WI38 (cell line): ENCODE measurements at regions not wholly inside any gene's neighbourhood (a gene's known extent, or its start where the extent isn't known, plus 50 kb on each side); places are given as distances from the start of the nearest gene placed in this dataset.
"Not testable (repeated sequence)": the region's sequence is repeated elsewhere in the genome, so short reads cannot be mapped to it uniquely, and the experiment has no call there.

ENCODE experiments used
- H3K4me3 ChIP-seq: 2 replicates; pipeline ENCODE4 v1.5.1; 2011; ENCODE audit warnings: low read depth, mild to moderate bottlenecking, control low read depth, low read length
- TF ChIP-seq, protein P1 (sequence below): IDR thresholded peaks from 2 replicates; pipeline ENCODE4 v1.5.1; 2012; ENCODE audit warnings: low read depth, mild to moderate bottlenecking, control low read depth, low read length

DNA sequence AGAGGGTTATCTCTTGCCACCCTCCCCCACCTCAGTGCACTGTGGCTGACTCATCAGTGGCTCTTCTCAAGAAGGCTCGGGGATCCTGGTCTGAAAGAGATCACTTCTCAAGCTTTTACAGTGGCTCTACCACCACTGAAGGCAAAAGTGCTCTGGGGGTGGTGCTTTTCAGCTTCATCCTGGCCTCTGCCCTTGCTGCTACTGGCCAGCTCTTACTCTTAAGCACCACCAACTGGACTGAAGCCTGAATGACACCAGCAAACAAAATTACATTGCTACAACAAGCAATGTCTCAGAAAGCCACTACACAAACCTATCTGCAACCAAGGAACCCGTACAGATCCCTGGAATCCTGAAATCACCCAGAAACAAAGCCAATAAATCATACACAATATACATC is 402.1 kb downstream of the EPHA7 start:
- TF ChIP-seq, protein P1, sequence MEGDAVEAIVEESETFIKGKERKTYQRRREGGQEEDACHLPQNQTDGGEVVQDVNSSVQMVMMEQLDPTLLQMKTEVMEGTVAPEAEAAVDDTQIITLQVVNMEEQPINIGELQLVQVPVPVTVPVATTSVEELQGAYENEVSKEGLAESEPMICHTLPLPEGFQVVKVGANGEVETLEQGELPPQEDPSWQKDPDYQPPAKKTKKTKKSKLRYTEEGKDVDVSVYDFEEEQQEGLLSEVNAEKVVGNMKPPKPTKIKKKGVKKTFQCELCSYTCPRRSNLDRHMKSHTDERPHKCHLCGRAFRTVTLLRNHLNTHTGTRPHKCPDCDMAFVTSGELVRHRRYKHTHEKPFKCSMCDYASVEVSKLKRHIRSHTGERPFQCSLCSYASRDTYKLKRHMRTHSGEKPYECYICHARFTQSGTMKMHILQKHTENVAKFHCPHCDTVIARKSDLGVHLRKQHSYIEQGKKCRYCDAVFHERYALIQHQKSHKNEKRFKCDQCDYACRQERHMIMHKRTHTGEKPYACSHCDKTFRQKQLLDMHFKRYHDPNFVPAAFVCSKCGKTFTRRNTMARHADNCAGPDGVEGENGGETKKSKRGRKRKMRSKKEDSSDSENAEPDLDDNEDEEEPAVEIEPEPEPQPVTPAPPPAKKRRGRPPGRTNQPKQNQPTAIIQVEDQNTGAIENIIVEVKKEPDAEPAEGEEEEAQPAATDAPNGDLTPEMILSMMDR: no peak
- H3K4me3 ChIP-seq: no peak overlapping the region

DNA sequence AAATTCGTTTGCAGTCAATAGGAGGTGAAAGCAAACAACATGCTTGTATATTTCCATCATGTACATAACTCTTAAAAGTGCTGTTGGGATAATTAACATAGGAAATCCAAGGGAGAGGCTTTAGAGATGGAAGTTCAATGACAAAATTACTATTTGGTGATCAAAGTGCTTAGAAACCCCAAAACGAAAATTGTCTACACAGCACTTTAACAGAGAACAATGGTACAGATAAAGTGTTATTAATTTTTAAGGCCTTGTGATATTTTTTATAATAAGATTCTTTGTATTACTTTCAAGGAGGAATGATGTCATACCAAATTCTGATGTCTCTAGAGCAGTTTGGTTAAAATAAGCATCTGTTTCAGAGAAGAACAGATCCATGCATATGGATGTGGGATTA is 406.3 kb downstream of the EPHA7 start:
- no peak overlapping the region for H3K4me3 ChIP-seq
- TF ChIP-seq, protein P1: no peak

DNA sequence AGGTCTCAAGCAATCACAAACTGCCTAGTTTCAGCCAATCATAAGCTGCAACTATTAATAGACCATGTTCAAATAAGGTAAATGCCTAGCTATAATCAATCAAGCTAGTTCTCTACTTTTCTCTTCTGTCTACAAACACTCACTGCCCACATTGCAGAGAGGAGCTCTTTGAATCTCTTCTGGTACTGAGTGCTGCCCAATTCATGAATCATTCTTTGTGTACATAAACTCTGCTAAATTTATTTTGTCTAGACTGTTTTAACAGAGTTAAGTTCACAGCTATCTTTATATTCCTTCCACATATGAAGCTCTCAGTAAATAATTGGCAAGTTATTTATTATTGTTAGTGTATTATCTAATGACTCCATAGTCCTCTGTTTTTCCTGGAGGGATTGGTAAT is 411.0 kb downstream of the EPHA7 start:
- H3K4me3 ChIP-seq: no peak overlapping the region
- TF ChIP-seq, protein P1: no peak

DNA sequence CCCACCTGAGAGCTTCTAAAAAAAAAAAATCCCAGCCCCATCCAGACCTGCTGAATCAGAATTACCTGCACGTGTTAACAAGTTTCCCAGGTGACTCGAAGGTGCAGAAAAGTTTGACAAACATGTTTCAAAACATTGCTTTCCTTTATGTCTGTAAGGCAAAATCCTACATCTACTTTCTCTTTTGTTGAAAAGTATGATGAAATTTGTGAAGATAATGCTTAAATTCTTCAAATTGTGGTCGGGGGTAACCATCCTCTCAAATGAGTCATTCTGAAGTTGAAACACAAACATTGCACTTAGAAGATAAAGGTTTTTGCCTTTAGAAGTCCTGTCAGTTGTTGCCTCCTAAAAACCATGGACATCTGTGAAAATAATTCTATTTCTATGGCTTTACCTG is 429.7 kb downstream of the EPHA7 start:
- H3K4me3 ChIP-seq: no peak overlapping the region
- TF ChIP-seq, protein P1: no peak

DNA sequence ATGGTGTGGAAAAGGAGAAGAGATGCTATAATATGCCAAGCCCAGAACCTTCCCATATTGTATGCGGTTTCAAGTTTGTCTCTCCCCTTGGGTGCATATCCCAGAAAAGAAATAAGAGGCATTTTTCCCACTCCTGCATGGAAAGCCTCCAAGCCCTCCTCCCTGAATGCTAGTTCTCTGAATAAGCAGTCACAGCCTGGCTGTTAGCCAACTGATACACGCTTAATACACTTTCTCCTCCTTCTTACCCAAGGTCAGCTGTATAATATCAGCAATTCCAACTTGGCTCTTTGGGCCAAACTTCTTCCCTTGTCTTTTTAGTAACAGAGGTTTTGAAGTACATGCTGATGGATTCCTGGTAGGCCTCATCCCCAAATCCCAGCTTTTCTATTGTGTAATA is 440.1 kb downstream of the EPHA7 start:
- H3K4me3 ChIP-seq: no peak overlapping the region
- TF ChIP-seq, protein P1: no peak

DNA sequence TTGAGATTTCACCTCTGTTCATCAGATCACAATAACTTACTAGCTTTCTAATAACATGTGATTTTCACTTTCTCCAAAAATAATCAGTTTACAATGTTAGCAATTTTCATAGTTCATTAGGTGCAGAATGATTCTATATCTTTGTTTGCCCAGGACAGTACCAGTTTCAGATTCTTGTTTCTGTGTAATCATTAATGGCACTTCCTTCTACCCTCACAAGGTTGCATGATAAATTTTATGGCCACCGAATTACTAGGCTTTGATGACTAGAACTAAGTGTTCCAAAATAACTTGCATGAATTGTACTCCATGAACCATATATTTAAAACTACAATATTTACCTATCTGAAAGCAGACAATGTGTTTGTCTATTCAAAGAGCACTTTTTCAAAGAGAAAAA is 442.3 kb downstream of the EPHA7 start:
- no peak overlapping the region for H3K4me3 ChIP-seq
- TF ChIP-seq, protein P1: no peak

DNA sequence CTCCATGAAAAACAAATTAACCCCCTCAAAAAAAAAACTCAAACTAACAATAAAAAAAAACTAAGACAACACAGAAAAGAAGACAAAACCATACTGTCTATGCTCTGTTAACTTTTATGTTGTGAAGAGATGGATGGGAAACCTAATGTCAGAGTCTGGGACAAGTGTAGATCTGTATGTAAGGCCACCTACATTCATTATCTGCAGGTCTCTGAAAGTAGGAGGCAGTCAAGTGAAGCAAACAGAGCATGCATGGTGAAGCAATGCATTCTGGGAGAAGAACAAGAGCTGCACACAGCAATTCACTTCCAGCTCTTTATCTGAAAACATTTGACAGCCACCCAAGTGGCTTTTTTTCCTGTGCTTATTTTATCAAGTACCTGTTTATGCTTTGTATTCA is 452.0 kb downstream of the EPHA7 start:
- H3K4me3 ChIP-seq: no peak overlapping the region
- TF ChIP-seq, protein P1: no peak

DNA sequence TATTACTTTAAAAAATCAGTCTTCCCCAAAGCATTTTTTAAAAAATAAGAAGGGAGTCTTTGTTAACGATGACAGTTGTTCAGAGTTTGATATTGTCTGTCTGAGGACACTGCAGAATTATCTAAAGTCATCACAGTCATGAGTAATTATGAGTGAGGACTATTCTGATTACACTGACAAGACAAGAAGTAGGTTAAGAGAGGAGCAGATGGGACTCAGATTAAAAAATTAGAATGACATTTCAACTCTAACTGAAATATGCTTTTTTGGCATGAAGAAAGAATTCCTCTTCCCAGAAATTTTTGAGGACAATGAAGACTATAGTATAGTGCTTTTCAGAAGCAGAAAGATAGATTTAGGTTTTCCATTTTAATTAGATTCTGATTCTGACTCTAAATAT is 456.5 kb downstream of the EPHA7 start:
- TF ChIP-seq, protein P1: no peak
- H3K4me3 ChIP-seq: no peak overlapping the region

DNA sequence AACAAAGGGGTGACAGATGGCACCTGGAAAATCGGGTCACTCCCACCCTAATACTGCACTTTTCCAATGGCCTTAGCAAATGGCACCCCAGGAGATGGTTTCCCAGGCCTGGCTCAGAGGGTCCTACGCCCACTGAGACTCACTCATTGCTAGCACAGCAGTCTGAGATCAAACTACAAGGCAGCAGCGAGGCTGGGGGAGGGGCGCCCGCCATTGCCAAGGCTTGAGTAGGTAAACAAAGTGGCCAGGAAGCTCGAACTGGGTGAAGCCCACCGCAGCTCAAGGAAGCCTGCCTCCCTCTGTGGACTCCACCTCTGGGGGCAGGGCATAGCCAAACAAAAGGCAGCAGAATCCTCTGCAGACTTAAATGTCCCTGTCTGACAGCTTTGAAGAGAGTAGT is 467.2 kb downstream of the EPHA7 start:
- not testable (repeated sequence) for H3K4me3 ChIP-seq
